ENCODE measurements at regions not wholly inside any gene's neighbourhood (a gene's known extent, or its start where the extent isn't known, plus 50 kb on each side); places are given as distances from the start of the nearest gene placed in this dataset.

DNA sequence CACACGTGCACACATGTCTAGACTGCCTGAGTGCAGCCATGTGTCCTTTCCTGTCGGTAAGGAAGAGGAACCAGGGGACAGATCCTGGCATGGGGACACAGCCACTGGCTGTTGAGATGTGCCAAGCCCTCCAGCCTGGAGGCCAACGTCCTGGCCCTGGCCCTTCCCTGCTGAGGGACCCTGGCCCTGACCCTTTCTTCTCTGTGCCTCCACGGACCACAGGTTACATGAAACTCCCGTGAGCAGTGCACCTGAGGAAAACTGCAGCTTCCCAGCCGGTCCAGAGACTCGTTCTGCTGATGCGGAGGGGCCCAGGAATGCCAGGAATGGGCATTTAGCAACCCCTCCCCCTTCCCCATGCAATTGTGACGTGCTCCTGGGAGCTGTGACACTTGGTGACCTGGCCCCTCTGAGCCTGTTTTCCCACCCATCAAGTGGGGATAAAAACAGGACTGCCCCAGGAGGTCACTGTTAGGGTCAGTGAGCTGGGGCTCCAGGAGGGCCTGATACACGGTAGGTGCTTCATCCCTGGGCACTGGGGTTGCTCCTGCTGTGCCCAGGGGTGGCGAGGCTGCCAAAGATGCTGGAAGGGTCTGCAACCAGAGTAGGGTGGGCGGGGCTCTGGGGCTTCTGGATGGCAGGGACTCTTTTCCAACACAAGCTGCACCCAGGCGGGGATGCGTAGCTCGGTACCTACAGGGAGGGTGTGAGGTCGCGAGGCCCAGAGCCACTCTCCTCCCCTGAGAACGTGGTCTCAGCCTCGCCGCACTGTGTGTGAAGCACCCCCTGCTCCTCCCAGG lies 151.5 kb downstream of the C9orf50 start:
- 70 to 71% methylated on average over 16 to 20 of the region's 20 CpGs for WGBS, 2 donors
- Histone ChIP-seq H3K4me1 (peaks cover 3 to 50% (median 19%) of the 10 kb centered on the region in 4 donors), H3K27me3 (no peaks in the 10 kb centered on the region), H3K9me3 (no peaks in the 10 kb centered on the region), H3K27ac (no peak overlapping the region), H3K4me3 (no peak overlapping the region), H3K36me3 (no peaks in the 10 kb centered on the region)
- no peak for TF ChIP-seq CTCF (IDR thresholded peaks at IDR 0.05)
- no peak for TF ChIP-seq POLR2A (IDR thresholded peaks at IDR 0.05)
- no peak for TF ChIP-seq EP300 (IDR thresholded peaks at IDR 0.05)
- no peak for DNase-seq (ENCODE audit: low spot score in 2 of 2)

DNA sequence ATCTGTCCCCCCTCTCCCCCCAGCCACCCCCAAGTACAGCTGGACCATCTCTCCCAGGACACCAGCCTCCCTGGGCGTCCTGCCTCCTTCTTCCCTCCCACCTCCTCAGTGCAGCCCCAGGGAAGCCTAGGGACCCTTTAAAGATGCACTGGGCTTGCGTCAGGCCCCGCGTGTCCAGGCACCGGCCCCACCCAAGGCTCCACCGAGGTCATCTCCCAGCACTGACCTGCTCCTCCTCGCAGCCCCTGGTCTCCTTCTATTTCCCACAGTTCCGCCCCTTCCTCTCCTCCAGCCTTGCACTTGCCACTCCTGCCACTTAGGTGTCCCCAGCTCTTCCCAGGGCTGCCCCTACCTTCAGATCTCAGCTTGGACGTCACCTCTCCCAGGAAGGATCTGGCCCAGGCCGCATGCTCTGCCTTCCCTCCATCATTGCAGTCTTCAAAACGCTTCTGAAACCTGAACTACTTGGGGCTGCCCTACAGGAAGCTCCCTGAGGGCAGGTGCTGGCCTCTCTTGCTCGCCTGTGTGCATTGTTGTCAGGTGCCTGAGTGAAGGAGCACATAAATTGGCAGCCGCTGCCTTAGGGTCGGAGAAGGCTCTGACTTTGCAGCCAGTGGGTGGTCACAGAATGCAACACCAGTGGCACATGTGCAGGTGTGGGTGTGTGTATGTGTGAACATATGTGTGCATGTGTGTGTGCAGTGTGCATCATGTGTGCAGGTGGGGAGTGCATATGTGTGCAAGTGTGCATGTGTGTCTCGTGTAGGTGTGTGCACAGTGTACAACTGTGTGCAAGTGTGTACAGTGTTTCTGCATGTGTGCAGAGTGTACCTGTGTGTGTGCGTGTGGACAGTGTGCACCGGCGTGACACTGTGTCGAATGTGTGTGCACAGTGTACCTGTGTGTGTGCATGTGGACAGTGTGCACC lies 152.9 kb downstream of the C9orf50 start:
- no peak for DNase-seq (ENCODE audit: low spot score in 2 of 2)
- 79 to 84% methylated on average over 14 to 19 of the region's 19 CpGs for WGBS, 2 donors
- Histone ChIP-seq H3K27ac (no peak overlapping the region), H3K4me1 (peaks cover 3 to 49% (median 20%) of the 10 kb centered on the region in 4 donors), H3K4me3 (no peak overlapping the region), H3K27me3 (no peaks in the 10 kb centered on the region), H3K36me3 (no peaks in the 10 kb centered on the region), H3K9me3 (no peaks in the 10 kb centered on the region)
- no peak for TF ChIP-seq CTCF (IDR thresholded peaks at IDR 0.05)
- no peak for TF ChIP-seq EP300 (IDR thresholded peaks at IDR 0.05)
- TF ChIP-seq POLR2A (IDR thresholded peaks at IDR 0.05), result no peak

DNA sequence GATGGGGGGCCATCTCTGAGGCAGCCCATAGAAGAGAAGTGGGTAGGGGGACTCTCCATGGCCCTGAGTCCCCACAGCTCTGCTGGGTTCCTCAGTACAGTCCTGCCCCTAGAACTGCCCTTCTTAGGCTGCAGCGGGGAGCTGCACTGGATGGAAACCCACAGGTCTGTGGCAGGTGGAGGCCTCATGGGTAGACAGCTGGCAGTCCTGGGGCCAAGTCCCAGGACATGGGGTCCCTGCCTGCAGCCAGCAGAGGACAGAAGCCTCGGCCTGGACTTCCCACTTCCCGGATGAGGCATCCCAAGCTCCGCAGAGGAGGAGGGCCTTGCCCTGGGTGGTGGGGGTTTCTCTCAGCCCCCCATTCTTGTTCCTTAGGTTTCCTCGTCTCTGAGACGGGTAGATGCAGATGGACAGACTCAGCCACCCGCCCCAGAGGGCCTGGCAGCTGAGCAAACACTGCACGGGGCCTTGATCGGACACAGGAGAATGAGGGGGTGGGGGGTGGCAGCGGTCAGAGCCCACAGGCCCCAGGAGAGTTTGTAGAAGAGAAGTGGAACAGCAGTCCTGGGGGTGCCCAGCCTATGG lies 153.8 kb downstream of the C9orf50 start:
- H3K27ac ChIP-seq, result no peak overlapping the region
- DNase-seq (ENCODE audit: low spot score in 2 of 2), result no peak
- WGBS, 2 donors, result 61 to 75% methylated on average over 9 to 10 of the region's 10 CpGs
- no peaks in the 10 kb centered on the region for H3K36me3 ChIP-seq
- no peaks in the 10 kb centered on the region for H3K9me3 ChIP-seq
- no peaks in the 10 kb centered on the region for H3K27me3 ChIP-seq
- no peak for TF ChIP-seq POLR2A (IDR thresholded peaks at IDR 0.05)
- no peak for TF ChIP-seq EP300 (IDR thresholded peaks at IDR 0.05)
- TF ChIP-seq CTCF (IDR thresholded peaks at IDR 0.05), result no peak
- peaks cover 3 to 50% (median 20%) of the 10 kb centered on the region in 4 donors for H3K4me1 ChIP-seq
- no peak overlapping the region for H3K4me3 ChIP-seq

GRCh38 chr9:129465834-129466535 lies 154.9 kb downstream of the C9orf50 start:
- Histone ChIP-seq H3K27me3 (no peaks in the 10 kb centered on the region), H3K4me1 (peaks cover 3 to 61% (median 27%) of the 10 kb centered on the region in 4 donors), H3K9me3 (no peaks in the 10 kb centered on the region), H3K36me3 (no peaks in the 10 kb centered on the region), H3K27ac (peak overlapping the region in 3 of 4 donors; percentile 10 to 73 (median 68)), H3K4me3 (no peak overlapping the region)
- TF ChIP-seq EP300 (IDR thresholded peaks at IDR 0.05) (no peak), POLR2A (IDR thresholded peaks at IDR 0.05) (no peak), CTCF (IDR thresholded peaks at IDR 0.05) (no peak)
- DNase-seq (ENCODE audit: low spot score in 2 of 2), result no peak
- 48 to 56% methylated on average over 14 of the region's 14 CpGs for WGBS, 2 donors
